GM21367 (cell line): ENCODE measurements at regions not wholly inside any gene's neighbourhood (a gene's known extent, or its start where the extent isn't known, plus 50 kb on each side); places are given as distances from the start of the nearest gene placed in this dataset.
"Not testable (repeated sequence)": the region's sequence is repeated elsewhere in the genome, so short reads cannot be mapped to it uniquely, and the experiment has no call there.

Experiments used
- ATAC-seq: cut with Tn5 transposase; IDR thresholded peaks from one replicate; pipeline ENCODE4 v1.9.1; 2021; ENCODE audit not compliant: unreplicated experiment

DNA sequence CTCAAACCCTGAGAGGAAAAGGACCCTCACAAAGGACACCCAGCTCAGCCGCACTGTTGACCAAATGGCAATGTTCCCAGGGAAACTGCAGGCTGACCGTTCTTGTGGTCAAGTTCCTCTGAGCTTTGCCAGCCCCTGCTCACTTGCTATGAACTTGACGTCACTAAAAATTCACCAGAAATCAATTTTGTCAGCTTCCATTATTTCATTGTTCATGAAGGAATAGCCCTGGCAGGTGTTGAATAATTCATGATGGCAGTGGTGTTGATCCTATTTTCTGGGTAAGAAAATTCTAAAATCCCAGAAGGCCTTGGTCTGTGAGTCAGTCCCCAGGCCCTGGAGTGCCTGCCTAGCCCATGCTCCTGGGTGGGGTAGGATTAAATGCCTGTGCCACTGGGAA lies 318.9 kb downstream of the ZNF326 start:
- ATAC-seq: no peak

DNA sequence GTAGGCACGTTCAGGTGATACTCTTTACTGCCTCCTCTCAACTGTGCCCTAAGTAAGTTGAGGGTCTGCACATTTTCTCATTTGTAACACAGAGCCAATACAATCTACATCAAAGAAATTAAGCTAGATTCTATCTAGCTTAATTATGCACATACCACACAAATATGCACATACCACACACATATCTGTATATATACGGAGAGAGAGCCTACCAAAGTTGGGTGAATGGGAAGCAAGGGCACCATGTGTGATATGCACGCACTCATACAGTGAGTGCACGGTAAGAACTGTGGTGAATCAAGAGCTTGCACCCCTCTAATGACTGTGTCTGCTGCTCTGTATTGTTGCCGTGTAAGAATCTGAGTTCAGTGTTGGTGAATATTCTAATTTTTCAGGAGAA lies 314.9 kb downstream of the ZNF326 start:
- ATAC-seq: no peak

DNA sequence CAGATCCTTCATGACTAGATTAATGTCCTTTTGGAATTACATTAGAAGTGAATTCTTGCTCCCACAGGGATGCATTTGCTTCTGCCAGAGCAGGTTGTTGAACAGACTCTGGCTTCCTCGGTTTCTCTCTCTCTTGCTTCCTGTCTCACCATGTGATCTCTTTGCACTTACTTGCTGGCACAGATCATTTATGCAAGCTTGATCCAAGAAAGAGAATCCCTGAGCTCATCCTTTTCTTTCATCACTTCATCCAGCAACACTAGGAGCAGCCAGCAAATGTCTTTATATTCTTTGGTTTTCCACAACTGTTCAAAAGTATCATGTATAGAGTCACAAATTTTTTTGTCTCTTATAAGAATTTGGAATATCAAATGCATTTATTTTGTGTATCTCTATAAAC lies 313.5 kb downstream of the ZNF326 start:
- ATAC-seq: no peak

DNA sequence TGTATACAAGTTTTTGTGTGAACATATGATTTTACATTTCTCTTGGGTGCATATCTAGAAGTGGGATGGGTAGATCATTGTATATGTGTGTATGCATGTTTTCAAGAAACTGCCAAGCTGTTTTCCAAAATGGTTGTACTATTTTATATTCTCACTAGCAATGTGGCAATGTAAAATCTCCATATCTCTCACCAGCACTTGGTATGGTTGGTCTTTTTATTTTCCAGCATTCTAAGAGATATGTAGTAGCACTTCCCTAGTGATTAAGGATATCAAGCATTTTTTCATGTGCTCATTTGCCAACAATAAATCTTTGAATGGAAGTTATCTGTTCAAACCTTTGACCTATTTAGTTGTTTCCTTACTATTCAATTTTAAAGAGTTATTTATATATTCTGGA lies 310.7 kb downstream of the ZNF326 start:
- ATAC-seq: no peak

DNA sequence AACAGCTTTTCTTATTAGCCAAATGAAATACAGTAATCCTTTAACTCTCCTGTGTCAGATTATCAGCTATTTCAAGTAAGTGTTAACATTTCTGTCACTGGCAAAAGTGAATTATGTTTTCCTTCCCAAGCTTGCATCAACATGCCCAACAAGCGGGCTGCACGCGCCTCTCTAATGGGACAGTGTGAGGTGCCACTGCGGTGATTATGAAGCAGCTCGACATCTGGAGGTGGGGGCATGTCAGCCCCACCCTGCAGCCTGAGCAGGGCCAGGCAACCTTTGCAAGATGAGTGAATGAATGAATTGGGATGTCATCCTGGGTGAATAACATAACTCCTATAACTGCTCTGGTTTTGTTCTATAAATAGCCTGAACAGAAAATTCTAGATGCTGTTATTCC lies 301.4 kb downstream of the ZNF326 start:
- ATAC-seq: no peak

DNA sequence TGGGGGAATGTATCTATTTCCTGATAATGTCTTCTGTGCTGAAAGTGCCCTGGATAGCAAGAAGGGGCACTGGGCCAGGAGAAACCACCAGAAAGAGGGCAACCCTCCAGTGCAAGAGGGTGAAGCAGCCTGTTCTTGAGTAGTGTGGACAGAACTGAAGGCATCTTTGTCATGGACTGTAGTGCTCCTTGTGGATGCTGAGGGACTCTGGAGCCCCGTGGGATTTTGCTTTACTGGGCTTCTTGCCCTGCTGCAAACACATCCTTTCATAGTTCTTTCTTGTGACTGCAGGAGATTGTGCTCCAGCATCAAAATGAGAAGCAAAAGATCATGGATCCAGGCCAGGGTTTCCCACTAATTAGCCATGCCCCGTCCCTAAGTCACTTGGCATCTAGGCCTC lies 300.6 kb downstream of the ZNF326 start:
- no peak for ATAC-seq

DNA sequence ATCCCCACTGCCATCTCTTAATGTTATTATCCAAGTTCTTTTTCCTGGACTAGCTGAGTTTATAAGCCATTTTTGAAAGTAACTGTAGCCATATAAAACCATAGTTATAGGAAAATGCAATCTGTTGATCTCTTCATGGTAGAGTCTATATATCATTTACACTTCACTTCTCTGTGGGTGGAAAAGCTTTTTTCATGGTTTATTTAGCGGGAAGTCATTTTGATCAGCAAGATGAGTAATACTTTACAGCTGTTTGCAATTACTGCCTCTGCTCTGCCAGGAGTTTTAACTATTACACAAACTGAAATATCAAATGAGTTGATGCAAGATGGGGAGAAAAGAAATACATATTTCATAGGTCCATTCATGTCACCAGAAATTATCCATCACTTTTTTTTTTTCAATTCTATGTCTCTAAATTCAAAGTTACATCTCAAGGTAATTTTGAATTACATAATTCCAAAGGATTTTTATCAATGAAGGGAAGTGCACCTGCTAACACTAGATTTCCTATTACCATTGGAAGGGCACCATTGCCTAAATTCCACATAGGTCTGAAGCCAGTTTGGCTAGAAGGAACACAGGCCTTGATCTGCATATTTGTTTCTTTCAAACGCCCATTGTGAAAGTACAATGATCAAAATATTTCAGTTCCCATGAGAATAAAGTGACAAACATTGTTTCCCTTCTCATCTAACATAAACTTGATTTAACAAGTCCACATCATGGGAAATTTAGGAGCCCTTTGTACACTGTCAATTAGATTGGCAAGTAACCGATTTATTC lies 296.7 kb downstream of the ZNF326 start:
- no peak for ATAC-seq

DNA sequence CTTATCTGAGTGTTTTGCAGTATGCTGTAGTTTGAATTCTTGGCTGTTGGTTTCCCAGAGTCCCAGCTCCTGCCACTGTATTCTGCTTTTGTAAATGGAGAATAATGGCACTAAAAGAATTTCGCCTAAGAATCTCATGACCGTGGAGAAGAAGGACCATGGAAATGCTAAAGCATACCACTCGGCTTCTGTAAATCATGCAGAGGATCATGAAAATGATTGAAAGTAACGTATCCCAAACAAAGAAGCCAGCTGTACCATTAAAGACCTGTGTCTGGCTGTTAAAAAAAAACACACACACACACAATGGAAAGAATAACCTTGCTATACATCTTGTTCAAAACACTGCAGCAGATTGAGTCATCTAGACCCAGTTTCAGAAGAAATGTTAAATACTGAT lies 287.9 kb downstream of the ZNF326 start:
- no peak for ATAC-seq

DNA sequence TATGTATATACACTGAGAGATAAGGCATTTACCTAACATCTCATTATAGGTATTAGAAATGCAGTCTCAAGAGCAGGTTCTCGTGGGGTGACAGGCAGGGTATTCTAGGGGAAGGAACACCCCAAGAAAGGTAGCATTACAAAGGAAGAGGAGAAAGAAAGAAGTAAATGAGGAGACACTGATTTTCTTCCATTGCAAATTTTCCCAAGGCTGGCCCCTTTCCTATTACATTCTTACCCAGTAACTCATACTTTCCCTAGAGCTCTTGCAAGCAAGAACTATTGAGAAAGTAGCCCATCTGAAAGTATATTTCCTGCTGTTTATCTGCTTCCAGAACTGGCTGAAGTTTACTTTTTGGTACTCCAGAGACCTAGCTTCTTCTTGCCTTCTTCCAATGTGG lies 287.0 kb downstream of the ZNF326 start:
- ATAC-seq: not testable (repeated sequence)

DNA sequence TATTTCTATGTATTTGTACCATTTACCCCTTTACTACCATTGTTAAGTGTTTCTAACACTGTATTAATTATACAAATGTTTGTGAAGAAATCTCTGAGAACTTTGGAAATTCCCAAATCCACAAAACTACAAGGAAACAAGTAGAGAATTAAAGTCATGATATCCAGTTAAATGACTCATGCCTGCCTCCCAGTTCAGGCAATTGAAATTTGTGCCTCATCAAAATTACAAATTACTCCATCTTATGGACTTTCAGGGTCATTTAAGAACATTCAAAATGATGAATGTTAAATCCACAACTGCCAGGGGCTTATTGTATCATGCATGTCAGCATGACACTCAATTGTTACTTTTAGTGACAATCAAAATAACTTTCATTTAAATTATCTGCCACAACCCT lies 282.4 kb downstream of the ZNF326 start:
- no peak for ATAC-seq

DNA sequence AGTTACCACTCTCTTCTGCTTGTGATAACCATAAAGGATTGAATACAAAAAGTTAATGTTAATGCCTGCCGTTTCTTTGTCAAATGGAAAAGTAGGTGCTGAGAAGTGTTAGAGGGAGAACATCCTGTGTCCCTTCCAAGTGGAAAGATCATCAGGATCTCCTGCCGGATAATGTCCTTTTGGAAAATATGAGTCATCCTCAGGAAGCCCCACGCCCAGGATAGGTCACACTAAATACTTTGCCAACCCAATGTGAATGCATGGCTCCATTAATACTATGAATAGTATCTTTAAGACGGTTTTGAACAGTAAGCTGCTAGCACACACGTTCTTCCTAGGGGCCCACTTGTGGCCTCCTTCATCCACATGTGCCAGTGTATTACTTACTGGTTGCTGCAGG lies 279.5 kb downstream of the ZNF326 start:
- no peak for ATAC-seq

DNA sequence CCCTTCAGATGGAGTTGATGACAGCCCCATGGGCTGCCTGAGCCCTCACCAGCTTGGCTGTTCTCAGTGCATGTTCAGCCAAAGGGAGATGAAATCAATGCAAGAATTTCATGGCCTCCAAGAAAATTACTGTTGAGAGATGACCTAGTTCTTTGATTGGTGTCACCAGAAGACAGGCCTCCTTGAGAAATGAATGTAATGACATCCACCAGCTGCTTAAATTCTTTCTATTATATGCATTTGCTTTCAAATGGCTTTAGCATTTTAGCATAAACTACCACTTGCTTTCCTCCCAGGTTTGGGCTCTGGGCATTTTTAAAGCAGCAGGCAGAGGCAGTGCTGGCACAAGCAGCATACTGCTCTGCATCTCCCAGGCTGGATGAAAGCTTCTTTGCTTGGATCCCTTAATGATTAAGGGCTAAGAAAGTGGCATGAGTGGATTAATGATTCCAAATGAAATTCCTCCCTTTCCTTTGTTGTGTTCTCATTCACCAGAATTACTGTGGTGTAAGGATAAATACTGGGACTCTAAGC lies 278.4 kb downstream of the ZNF326 start:
- no peak for ATAC-seq

DNA sequence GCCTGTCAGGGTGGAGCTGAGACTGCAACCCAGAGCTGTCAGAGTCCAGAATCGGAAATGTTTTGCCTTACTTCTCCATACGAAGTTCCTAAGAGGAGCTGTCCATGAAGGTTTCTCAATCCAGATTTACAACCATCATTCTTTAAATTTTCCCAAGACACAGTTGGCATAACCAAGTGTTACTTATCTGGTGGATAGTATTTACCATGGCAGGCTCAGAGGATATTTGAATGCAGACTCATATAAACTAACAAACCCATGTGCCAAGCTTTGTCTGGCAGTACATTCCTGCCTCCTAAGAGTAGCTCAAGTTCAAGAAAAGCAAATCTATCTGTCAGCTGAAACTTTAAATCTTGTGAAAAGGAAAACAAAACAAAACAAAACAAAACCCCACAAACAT lies 267.9 kb downstream of the ZNF326 start:
- ATAC-seq: no peak

DNA sequence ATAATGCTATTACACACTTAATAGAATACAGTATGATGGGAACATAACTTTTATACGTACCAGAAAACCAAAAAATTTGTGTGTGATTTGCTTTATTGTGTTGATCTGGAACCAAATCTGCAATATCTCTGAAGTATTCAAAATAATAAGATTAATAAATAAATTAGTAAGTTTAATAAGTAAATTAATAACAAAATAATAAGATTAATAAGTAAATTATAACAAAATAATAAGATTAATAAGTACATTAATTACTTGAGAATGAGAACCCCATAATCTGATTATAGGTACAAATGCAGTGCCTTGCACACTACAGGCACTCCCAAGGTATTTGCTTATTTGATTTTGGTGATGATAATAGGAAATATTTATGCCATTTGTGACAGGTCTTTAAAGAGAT lies 267.4 kb downstream of the ZNF326 start:
- no peak for ATAC-seq

DNA sequence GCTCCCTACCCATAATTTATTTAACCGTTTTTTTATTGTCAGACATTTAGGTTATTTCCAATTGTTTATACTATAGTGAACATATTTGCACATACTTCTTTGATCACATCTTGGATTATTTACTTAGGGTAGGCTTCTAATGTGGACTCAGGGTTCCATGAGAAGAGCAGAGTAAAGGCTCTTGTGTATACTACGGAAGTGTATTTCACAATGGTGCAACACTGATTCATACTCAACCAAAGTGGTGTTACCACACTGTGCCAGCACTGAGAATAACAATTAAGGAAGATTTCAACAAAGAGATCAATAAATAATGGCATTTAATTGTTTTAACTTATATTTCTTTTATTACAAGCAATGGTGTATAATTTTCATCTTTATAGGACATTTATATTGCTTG lies 251.2 kb downstream of the ZNF326 start:
- no peak for ATAC-seq

DNA sequence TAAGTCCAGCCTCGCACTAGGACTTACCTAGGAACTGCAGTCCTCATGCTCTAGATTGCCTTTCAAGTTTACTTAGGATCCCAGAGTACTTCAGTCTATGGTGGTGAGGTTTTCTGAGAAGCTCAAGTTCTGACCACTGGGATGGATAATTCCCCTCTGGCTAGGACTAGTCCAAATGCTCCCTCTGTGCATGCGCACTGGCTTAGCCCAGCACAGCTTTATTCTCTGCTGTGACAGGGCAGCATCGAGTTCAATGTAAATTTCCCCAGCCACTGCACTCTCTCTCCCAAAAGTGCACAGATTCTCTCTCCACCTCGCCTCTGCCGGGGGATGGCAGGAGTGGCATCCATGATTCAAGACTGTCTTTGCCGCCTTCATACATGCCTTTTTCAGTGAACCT lies 241.6 kb downstream of the ZNF326 start:
- no peak for ATAC-seq

DNA sequence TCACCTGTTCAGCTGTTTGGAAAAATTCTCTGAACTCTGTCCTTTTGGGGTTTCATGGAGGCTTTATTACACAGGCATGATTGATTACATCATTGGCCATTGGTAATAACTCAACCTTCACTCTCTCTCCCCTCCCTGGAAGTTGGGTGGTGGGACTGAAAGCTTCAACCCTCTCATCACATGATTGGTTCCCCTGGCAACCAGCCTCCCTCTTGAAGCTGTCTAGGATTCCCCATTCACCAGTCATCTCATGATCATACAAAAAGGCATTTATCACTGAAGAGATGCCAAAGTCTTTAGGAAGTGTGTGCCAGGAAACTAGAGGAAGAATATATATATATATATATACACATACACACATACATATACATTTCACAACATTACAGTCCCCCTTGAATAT lies 228.5 kb downstream of the ZNF326 start:
- no peak for ATAC-seq

DNA sequence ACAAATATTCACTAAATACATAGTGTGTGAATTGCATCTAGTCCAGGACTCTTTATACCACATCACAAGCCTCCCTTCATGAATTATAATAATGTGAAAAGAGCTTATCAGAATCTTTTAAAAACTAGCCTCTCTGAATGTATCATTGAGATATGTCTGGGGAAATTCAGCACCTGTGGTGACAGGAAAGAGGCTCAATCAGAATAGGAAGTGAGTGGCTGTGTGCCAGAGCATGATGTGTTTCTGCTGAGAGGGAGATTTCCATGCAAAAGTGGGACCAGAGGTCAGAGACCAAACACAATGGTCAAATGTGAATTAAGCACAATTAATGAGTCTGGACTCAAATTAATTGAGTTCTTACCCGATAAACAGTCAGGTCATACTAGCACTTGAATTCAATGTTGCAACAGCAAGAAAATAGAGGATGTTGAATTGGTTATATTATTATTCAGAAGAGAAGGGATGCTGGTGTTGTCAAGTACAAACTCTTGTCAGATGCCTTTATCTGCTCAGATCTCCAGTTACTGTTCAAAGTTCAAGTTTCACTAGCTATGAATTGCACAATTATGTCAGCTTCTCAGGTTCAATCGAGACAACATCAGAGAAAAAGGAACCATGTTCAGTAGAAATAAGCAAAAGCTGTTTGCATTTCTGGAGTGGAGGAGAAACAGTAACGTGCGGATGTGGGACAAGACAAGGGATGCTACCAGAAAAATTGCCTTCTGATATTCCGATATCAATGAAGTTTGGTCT lies 226.2 kb downstream of the ZNF326 start:
- no peak for ATAC-seq

DNA sequence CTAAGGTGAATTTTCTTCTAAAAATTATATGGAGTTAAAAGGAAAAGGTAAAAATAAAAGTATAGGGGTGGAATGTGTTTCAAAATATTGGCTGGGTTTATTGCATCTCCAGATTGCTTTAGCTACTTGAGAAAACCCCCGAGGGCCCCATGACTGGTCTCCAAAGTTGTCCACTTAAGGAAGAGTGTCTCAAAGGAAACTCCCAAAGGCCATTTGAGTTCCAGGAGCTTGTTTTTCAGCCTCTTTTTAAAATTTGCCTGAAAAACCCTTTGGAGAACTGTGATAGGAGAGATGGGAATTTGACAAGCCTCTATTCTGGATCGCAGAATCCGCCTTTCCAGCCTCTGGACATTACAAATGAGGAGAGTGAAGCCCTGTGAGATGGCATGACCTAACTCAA lies 225.6 kb downstream of the ZNF326 start:
- ATAC-seq: no peak

DNA sequence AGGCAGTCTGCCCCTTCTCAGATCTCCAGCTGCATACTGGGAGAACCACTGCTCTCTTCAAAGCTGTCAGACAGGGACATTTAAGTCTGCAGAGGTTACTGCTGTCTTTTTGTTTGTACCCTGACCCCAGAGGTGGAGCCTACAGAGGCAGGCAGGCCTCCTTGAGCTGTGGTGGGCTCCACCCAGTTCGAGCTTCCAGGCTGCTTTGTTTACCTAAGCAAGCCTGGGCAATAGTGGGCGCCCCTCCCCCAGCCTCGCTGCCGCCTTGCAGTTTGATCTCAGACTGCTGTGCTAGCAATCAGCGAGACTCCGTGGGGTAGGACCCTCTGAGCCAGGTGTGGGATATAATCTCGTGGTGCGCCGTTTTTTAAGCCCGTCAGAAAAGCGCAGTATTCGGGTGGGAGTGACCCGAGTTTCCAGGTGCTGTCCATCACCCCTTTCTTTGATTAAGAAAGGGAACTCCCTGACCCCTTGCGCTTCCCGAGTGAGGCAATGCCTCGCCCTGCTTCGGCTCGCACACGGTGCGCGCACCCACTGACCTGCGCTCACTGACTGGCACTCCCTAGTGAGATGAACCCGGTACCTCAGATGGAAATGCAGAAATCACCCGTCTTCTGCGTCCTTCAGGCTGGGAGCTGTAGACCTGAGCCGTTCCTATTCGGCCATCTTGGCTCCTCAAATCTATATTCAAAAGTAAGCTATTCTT lies 224.4 kb downstream of the ZNF326 start:
- ATAC-seq: not testable (repeated sequence)

DNA sequence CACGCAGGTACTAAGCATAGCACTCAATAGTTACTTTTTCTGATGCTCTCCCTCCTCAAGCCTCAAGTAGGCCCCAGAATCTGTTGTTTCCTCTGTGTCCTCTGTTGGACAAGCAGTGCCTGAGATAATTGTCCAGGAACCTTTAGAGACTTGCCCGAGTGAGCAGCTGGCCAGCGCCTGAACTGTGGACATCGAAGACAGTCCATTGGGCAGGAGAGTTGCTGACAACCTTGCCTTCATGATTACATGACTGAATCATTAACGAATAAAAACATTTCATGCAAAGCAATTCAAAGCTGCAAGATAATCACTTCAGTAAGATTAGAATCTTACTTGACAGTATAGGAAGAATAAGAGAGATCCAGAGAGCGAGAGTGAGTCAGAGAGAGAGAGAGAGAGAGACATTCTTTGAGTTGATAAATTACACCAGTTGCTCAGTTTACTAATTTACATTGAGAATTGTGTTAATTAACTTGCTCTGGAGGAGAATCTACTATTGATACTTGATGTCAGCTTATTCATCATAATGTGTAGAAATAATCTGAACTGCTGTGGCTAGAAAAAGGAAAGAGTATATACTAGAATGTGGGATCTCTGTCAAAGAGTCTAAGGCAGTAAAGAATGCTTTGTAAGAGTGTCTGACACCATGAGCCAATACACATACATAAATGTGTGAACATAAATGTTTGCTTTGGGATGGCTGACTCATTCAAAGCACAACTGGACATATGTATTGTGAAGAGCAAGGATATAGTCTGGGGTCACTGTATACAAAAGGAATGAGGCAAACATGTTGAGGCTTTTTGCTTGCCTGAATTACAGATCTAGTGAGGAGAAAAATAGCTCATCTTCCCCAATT lies 216.0 kb downstream of the ZNF326 start:
- ATAC-seq: no peak
